ENCODE measurements at regions not wholly inside any gene's neighbourhood (a gene's known extent, or its start where the extent isn't known, plus 50 kb on each side); places are given as distances from the start of the nearest gene placed in this dataset.

GRCh38 chr1:47622776-47623556 is 185.1 kb downstream of the FOXD2 start (continued):
- no peak for TF ChIP-seq PREB (CRISPR knock-in tag; IDR thresholded peaks at IDR 0.05; ENCODE audit: borderline replicate concordance)
- no peak for TF ChIP-seq CBFB (CRISPR knock-in tag; IDR thresholded peaks at IDR 0.05; ENCODE audit: low read depth)
- no peak for TF ChIP-seq CREM (CRISPR knock-in tag; IDR thresholded peaks at IDR 0.05)
- no peak for TF ChIP-seq E2F4 (CRISPR knock-in tag; IDR thresholded peaks at IDR 0.05; ENCODE audit: borderline replicate concordance, low read depth)
- TF ChIP-seq SMAD3 (CRISPR knock-in tag; IDR thresholded peaks at IDR 0.05; ENCODE audit: borderline replicate concordance), result no peak
- no peak for TF ChIP-seq JAZF1 (CRISPR knock-in tag; IDR thresholded peaks at IDR 0.05)
- TF ChIP-seq ATF2 (CRISPR knock-in tag; IDR thresholded peaks at IDR 0.05; ENCODE audit: borderline replicate concordance, low read depth), result no peak
- no peak for TF ChIP-seq FOXP4 (CRISPR knock-in tag; IDR thresholded peaks at IDR 0.05)

- DNase-seq (ENCODE audit: low spot score) (no peak), ATAC-seq (no peak)
- no peak overlapping the region for H3K27ac Mint-ChIP-seq
- CTCF ChIA-PET, result interaction anchor here (0.8 to 2.1 kb wide), 2 partner anchors 186 to 191 kb away, joined by 3 to 8 read pairs; partner anchors contain the start of gene FOXD2
- POLR2A ChIA-PET, result no interaction called here
- no peak overlapping the region for H3K4me3 Mint-ChIP-seq
- peaks cover 14% of the 10 kb centered on the region for H3K27me3 Mint-ChIP-seq (ENCODE audit: low read depth)
- H3K9me3 Mint-ChIP-seq, result no peaks in the 10 kb centered on the region
- 0 out of 2 replicates have a peak, but pooled peaks cover 4% of the 10 kb centered on the region for H3K4me1 Mint-ChIP-seq
- no peaks in the 10 kb centered on the region for H3K36me3 Mint-ChIP-seq
- no peak for TF ChIP-seq NFATC4 (CRISPR knock-in tag; IDR thresholded peaks at IDR 0.05)
- no peak for TF ChIP-seq ETV6 (CRISPR knock-in tag; IDR thresholded peaks at IDR 0.05)
- no peak for TF ChIP-seq E2F4 (CRISPR knock-in tag; IDR thresholded peaks at IDR 0.05; ENCODE audit: borderline replicate concordance, low read depth)
- TF ChIP-seq ZNF232 (CRISPR knock-in tag; IDR thresholded peaks at IDR 0.05), result no peak
- no peak for TF ChIP-seq TCF7 (CRISPR knock-in tag; IDR thresholded peaks at IDR 0.05; ENCODE audit: low read depth)
- no peak for TF ChIP-seq ZNF396 (CRISPR knock-in tag; IDR thresholded peaks at IDR 0.05; ENCODE audit: borderline replicate concordance)
- TF ChIP-seq ZNF532 (CRISPR knock-in tag; IDR thresholded peaks at IDR 0.05; ENCODE audit: borderline replicate concordance), result no peak
- TF ChIP-seq ZNF423 (CRISPR knock-in tag; IDR thresholded peaks at IDR 0.05), result no peak
- TF ChIP-seq TEAD4 (CRISPR knock-in tag; IDR thresholded peaks at IDR 0.05), result no peak
- no peak for TF ChIP-seq STAT6 (CRISPR knock-in tag; conservative IDR thresholded peaks at IDR 0.05; ENCODE audit: low read depth)
- TF ChIP-seq ZNF263 (CRISPR knock-in tag; IDR thresholded peaks at IDR 0.05; ENCODE audit: low read depth), result no peak
- no peak for TF ChIP-seq TEAD1 (CRISPR knock-in tag; IDR thresholded peaks at IDR 0.05)
These were observed 185.7 kb downstream of the FOXD2 start for GRCh38 chr1:47623557-47623940.

All from WTC11 (cell line).